NT2/D1 (cell line): ENCODE measurements at regions not wholly inside any gene's neighbourhood (a gene's known extent, or its start where the extent isn't known, plus 50 kb on each side); places are given as distances from the start of the nearest gene placed in this dataset.

Source experiments
- DNase-seq: peaks from one replicate; pipeline ENCODE4 v3.0.0-alpha.2; 2011; ENCODE audit warnings: low read depth, low spot score
- H3K27me3 ChIP-seq: 2 replicates; pipeline ENCODE4 v1.6.0; 2011; ENCODE audit warnings: mild to moderate bottlenecking; ENCODE audit not compliant: insufficient read length, insufficient read depth
- H3K36me3 ChIP-seq: 2 replicates; pipeline ENCODE4 v1.6.1; 2011; ENCODE audit warnings: mild to moderate bottlenecking, low read length, mixed read lengths; ENCODE audit not compliant: insufficient read depth, insufficient read length
- H3K4me1 ChIP-seq: 2 replicates; pipeline ENCODE4 v1.5.1; 2011; ENCODE audit not compliant: insufficient read depth, insufficient read length
- H3K4me3 ChIP-seq: 2 replicates; pipeline ENCODE4 v1.5.1; 2011; ENCODE audit warnings: low read depth; ENCODE audit not compliant: insufficient read length
- H3K9ac ChIP-seq: 2 replicates; pipeline ENCODE4 v1.6.0; 2011; ENCODE audit warnings: low read depth; ENCODE audit not compliant: insufficient read length
- H3K9me3 ChIP-seq: 2 replicates; pipeline ENCODE4 v1.5.1; 2011; ENCODE audit warnings: mild to moderate bottlenecking, low read length; ENCODE audit not compliant: insufficient read depth
- SUZ12 ChIP-seq: IDR thresholded peaks from 2 replicates; pipeline ENCODE4 v1.6.1; 2011; ENCODE audit not compliant: insufficient read length, insufficient read depth; ENCODE audit errors: extremely low read depth
- YY1 ChIP-seq: IDR thresholded peaks from 2 replicates; pipeline ENCODE4 v1.6.1; 2011; ENCODE audit not compliant: insufficient read length, insufficient read depth
- ZNF274 ChIP-seq: IDR thresholded peaks from 2 replicates; pipeline ENCODE4 v1.6.1; 2011; ENCODE audit warnings: mild to moderate bottlenecking, low read depth, low read length

GRCh38 chr2:166381-166780 is 97.5 kb downstream of the SH3YL1 start:
- no peak overlapping the region for H3K9ac ChIP-seq
- H3K36me3 ChIP-seq, result no peaks in the 10 kb centered on the region
- no peak overlapping the region for H3K4me3 ChIP-seq
- no peaks in the 10 kb centered on the region for H3K27me3 ChIP-seq
- DNase-seq, result no peak
- no peak for TF ChIP-seq SUZ12
- no peak for TF ChIP-seq ZNF274
- TF ChIP-seq YY1, result no peak
- no peaks in the 10 kb centered on the region for H3K4me1 ChIP-seq
- H3K9me3 ChIP-seq, result no peaks in the 10 kb centered on the region

- no peaks in the 10 kb centered on the region for H3K4me1 ChIP-seq
- H3K27me3 ChIP-seq, result no peaks in the 10 kb centered on the region
- TF ChIP-seq YY1 (no peak), SUZ12 (no peak), ZNF274 (no peak)
- H3K4me3 ChIP-seq, result no peak overlapping the region
- no peak for DNase-seq
- no peaks in the 10 kb centered on the region for H3K9me3 ChIP-seq
- H3K9ac ChIP-seq, result no peak overlapping the region
- no peaks in the 10 kb centered on the region for H3K36me3 ChIP-seq
Observed at GRCh38 chr2:165530-165929, 98.3 kb downstream of the SH3YL1 start.

GRCh38 chr2:162473-163382 is 101.1 kb downstream of the SH3YL1 start:
- Histone ChIP-seq H3K36me3 (no peaks in the 10 kb centered on the region), H3K27me3 (no peaks in the 10 kb centered on the region), H3K4me1 (no peaks in the 10 kb centered on the region), H3K9me3 (no peaks in the 10 kb centered on the region), H3K9ac (no peak overlapping the region), H3K4me3 (no peak overlapping the region)
- TF ChIP-seq SUZ12, result no peak
- no peak for TF ChIP-seq YY1
- TF ChIP-seq ZNF274, result no peak
- DNase-seq, result no peak

- Histone ChIP-seq H3K9me3 (no peaks in the 10 kb centered on the region), H3K4me1 (no peaks in the 10 kb centered on the region), H3K4me3 (no peak overlapping the region), H3K27me3 (no peaks in the 10 kb centered on the region), H3K36me3 (no peaks in the 10 kb centered on the region), H3K9ac (no peak overlapping the region)
- TF ChIP-seq ZNF274 (no peak), SUZ12 (no peak), YY1 (no peak)
- no peak for DNase-seq
Observed at GRCh38 chr2:161729-162128, 102.1 kb downstream of the SH3YL1 start.

GRCh38 chr2:151553-152334 is 105.4 kb upstream of the FAM110C start:
- no peaks in the 10 kb centered on the region for H3K36me3 ChIP-seq
- H3K9ac ChIP-seq, result no peak overlapping the region

GRCh38 chr2:145407-145806 is 99.1 kb upstream of the FAM110C start:
- TF ChIP-seq ZNF274, result no peak
- no peak for TF ChIP-seq SUZ12
- TF ChIP-seq YY1, result no peak
- Histone ChIP-seq H3K36me3 (no peaks in the 10 kb centered on the region), H3K4me1 (peaks cover 2% of the 10 kb centered on the region)

More at GRCh38 chr2:151553-152334, 105.4 kb upstream of the FAM110C start:
- TF ChIP-seq YY1 (no peak), ZNF274 (no peak)
- no peak overlapping the region for H3K4me3 ChIP-seq
- no peaks in the 10 kb centered on the region for H3K27me3 ChIP-seq
- H3K9me3 ChIP-seq, result peaks cover 27% of the 10 kb centered on the region; the same call in 1 of the 2 replicates
- H3K4me1 ChIP-seq, result peaks cover 4% of the 10 kb centered on the region
- DNase-seq, result peak; percentile 63

GRCh38 chr2:141611-142010 is 95.3 kb upstream of the FAM110C start:
- Histone ChIP-seq H3K4me3 (no peak overlapping the region), H3K9me3 (no peaks in the 10 kb centered on the region), H3K9ac (no peak overlapping the region), H3K36me3 (no peaks in the 10 kb centered on the region), H3K27me3 (no peaks in the 10 kb centered on the region), H3K4me1 (peaks cover 2% of the 10 kb centered on the region)
- no peak for TF ChIP-seq SUZ12
- TF ChIP-seq ZNF274, result no peak
- TF ChIP-seq YY1, result no peak
- DNase-seq, result no peak

More at GRCh38 chr2:145407-145806, 99.1 kb upstream of the FAM110C start:
- no peaks in the 10 kb centered on the region for H3K27me3 ChIP-seq
- peaks cover 13% of the 10 kb centered on the region; the same call in 1 of the 2 replicates for H3K9me3 ChIP-seq
- no peak overlapping the region for H3K9ac ChIP-seq
- no peak overlapping the region for H3K4me3 ChIP-seq
- DNase-seq, result no peak
